ENCODE measurements at regions not wholly inside any gene's neighbourhood (a gene's known extent, or its start where the extent isn't known, plus 50 kb on each side); places are given as distances from the start of the nearest gene placed in this dataset.

DNA sequence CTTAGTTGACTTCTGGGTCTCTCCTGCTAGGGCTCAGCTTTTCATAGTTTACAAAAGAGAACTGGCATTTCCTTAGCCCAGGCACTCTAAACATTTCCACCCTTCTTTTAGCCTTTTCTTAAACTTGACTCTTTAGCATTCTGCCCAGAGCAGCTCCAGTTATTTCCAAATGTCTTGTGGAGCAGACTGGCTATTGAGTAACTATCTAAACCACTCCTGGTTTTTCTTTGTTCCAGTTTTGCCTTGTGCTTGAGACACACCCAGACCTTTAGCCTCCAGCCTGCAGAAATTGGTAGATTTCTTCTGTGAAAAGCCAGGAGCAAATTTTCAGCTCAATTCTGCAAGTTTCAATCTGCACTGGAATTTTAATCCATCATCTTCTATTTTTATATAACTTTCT lies 1813.1 kb downstream of the OLFM4 start:
- Histone ChIP-seq H3K9me3 (ENCODE audit: control insufficient read depth, insufficient read depth, low read length) (no peaks in the 10 kb centered on the region), H3K36me3 (ENCODE audit: control insufficient read depth, insufficient read depth, low read length) (no peaks in the 10 kb centered on the region), H3K4me3 (ENCODE audit: low read depth, low read length) (no peak overlapping the region), H3K9ac (ENCODE audit: low read depth, low read length) (no peak overlapping the region), H3K27me3 (ENCODE audit: control insufficient read depth, insufficient read depth, low read length) (no peaks in the 10 kb centered on the region), H3K27ac (ENCODE audit: low read depth, low read length) (no peak overlapping the region), H3K4me1 (ENCODE audit: control insufficient read depth, insufficient read depth, low read length) (peaks cover 7% of the 10 kb centered on the region)

- Histone ChIP-seq H3K27me3 (ENCODE audit: control insufficient read depth, insufficient read depth, low read length) (no peaks in the 10 kb centered on the region), H3K9ac (ENCODE audit: low read depth, low read length) (no peak overlapping the region), H3K4me1 (ENCODE audit: control insufficient read depth, insufficient read depth, low read length) (peaks cover 7% of the 10 kb centered on the region), H3K4me3 (ENCODE audit: low read depth, low read length) (no peak overlapping the region), H3K9me3 (ENCODE audit: control insufficient read depth, insufficient read depth, low read length) (no peaks in the 10 kb centered on the region), H3K36me3 (ENCODE audit: control insufficient read depth, insufficient read depth, low read length) (no peaks in the 10 kb centered on the region), H3K27ac (ENCODE audit: low read depth, low read length) (no peak overlapping the region)
These were observed 1816.8 kb downstream of the OLFM4 start for GRCh38 chr13:54845351-54845965.

- no peaks in the 10 kb centered on the region for H3K36me3 ChIP-seq (ENCODE audit: control insufficient read depth, insufficient read depth, low read length)
- no peaks in the 10 kb centered on the region for H3K4me1 ChIP-seq (ENCODE audit: control insufficient read depth, insufficient read depth, low read length)
- H3K9ac ChIP-seq (ENCODE audit: low read depth, low read length) = no peak overlapping the region
- H3K9me3 ChIP-seq (ENCODE audit: control insufficient read depth, insufficient read depth, low read length) = no peaks in the 10 kb centered on the region
- no peak overlapping the region for H3K4me3 ChIP-seq (ENCODE audit: low read depth, low read length)
- no peak overlapping the region for H3K27ac ChIP-seq (ENCODE audit: low read depth, low read length)
- no peaks in the 10 kb centered on the region for H3K27me3 ChIP-seq (ENCODE audit: control insufficient read depth, insufficient read depth, low read length)
These were observed 1824.2 kb downstream of the OLFM4 start for GRCh38 chr13:54852831-54853230.

- Histone ChIP-seq H3K36me3 (ENCODE audit: control insufficient read depth, insufficient read depth, low read length) (no peaks in the 10 kb centered on the region), H3K4me3 (ENCODE audit: low read depth, low read length) (no peak overlapping the region), H3K4me1 (ENCODE audit: control insufficient read depth, insufficient read depth, low read length) (no peaks in the 10 kb centered on the region), H3K9ac (ENCODE audit: low read depth, low read length) (no peak overlapping the region), H3K9me3 (ENCODE audit: control insufficient read depth, insufficient read depth, low read length) (no peaks in the 10 kb centered on the region), H3K27ac (ENCODE audit: low read depth, low read length) (no peak overlapping the region), H3K27me3 (ENCODE audit: control insufficient read depth, insufficient read depth, low read length) (no peaks in the 10 kb centered on the region)
These were observed 1831.2 kb downstream of the OLFM4 start for GRCh38 chr13:54859827-54860226.

- Histone ChIP-seq H3K4me1 (ENCODE audit: control insufficient read depth, insufficient read depth, low read length) (peaks cover 20% of the 10 kb centered on the region), H3K9ac (ENCODE audit: low read depth, low read length) (no peak overlapping the region), H3K27me3 (ENCODE audit: control insufficient read depth, insufficient read depth, low read length) (no peaks in the 10 kb centered on the region), H3K4me3 (ENCODE audit: low read depth, low read length) (no peak overlapping the region), H3K36me3 (ENCODE audit: control insufficient read depth, insufficient read depth, low read length) (no peaks in the 10 kb centered on the region), H3K9me3 (ENCODE audit: control insufficient read depth, insufficient read depth, low read length) (no peaks in the 10 kb centered on the region), H3K27ac (ENCODE audit: low read depth, low read length) (peak overlapping the region; percentile 53)
These were observed 1846.5 kb downstream of the OLFM4 start for GRCh38 chr13:54875111-54875510.

DNA sequence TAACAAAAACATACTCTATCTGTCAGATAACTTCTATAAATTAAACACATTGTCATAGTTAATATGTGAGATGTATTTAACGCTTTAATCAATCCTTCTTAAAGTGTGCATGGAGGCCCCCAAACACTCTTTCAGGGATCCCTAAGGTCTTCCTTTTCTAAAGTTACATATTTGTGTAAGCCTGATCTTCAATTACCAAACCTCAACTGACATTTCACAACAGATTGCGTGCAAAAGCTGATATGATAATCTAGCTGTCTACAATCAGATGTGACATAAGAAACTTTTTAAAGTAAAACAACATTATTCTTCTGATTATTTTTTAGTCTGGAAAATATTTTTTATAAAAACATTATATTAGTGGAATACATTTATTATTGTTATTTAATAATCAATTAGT lies 1850.4 kb downstream of the OLFM4 start:
- no peaks in the 10 kb centered on the region for H3K27me3 ChIP-seq (ENCODE audit: control insufficient read depth, insufficient read depth, low read length)
- peaks cover 20% of the 10 kb centered on the region for H3K4me1 ChIP-seq (ENCODE audit: control insufficient read depth, insufficient read depth, low read length)
- no peaks in the 10 kb centered on the region for H3K36me3 ChIP-seq (ENCODE audit: control insufficient read depth, insufficient read depth, low read length)
- H3K4me3 ChIP-seq (ENCODE audit: low read depth, low read length) = no peak overlapping the region
- no peaks in the 10 kb centered on the region for H3K9me3 ChIP-seq (ENCODE audit: control insufficient read depth, insufficient read depth, low read length)
- H3K9ac ChIP-seq (ENCODE audit: low read depth, low read length) = no peak overlapping the region
- no peak overlapping the region for H3K27ac ChIP-seq (ENCODE audit: low read depth, low read length)

DNA sequence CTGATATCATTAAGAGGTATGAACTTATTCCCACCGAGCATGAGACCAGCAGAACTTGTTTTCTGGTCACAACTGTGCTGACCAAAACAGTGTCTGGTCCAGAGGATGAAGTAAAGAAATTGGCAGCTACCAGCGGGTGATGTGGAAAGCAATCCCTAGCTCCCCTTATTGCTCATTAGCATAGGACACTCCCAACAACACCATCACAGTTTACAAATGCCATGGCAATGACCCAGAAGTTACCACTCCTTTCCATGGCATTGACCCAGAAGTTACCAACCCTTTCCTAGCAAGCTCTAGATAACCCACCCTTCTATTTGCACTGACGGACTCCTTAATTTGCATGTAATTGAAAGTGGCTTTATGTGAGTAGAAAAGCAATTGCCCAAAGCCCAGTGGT lies 1856.1 kb downstream of the OLFM4 start:
- no peak overlapping the region for H3K4me3 ChIP-seq (ENCODE audit: low read depth, low read length)
- H3K9me3 ChIP-seq (ENCODE audit: control insufficient read depth, insufficient read depth, low read length) = no peaks in the 10 kb centered on the region
- H3K9ac ChIP-seq (ENCODE audit: low read depth, low read length) = no peak overlapping the region
- H3K27ac ChIP-seq (ENCODE audit: low read depth, low read length) = no peak overlapping the region
- H3K36me3 ChIP-seq (ENCODE audit: control insufficient read depth, insufficient read depth, low read length) = no peaks in the 10 kb centered on the region
- H3K27me3 ChIP-seq (ENCODE audit: control insufficient read depth, insufficient read depth, low read length) = no peaks in the 10 kb centered on the region
- H3K4me1 ChIP-seq (ENCODE audit: control insufficient read depth, insufficient read depth, low read length) = no peaks in the 10 kb centered on the region

DNA sequence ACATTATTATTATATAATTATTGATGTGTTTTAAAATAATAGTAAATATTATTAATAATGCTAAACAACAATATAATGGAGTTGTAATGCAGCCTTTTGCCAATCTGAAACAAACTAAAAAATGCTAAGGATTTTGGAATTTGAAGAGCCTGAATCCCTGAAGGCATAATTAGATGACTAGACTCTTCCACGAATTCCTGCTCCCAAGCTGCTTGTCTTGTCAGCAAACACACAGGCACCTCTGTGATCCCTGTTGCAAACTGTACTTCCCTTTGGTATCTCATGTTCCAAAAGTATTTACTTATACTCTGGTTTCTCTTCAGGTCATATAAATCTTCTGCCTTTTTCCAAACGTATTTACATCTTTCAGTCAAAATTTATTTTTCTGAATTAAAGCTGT lies 1862.4 kb downstream of the OLFM4 start:
- H3K27ac ChIP-seq (ENCODE audit: low read depth, low read length) = no peak overlapping the region
- no peaks in the 10 kb centered on the region for H3K36me3 ChIP-seq (ENCODE audit: control insufficient read depth, insufficient read depth, low read length)
- no peaks in the 10 kb centered on the region for H3K27me3 ChIP-seq (ENCODE audit: control insufficient read depth, insufficient read depth, low read length)
- H3K4me3 ChIP-seq (ENCODE audit: low read depth, low read length) = no peak overlapping the region
- no peak overlapping the region for H3K9ac ChIP-seq (ENCODE audit: low read depth, low read length)
- no peaks in the 10 kb centered on the region for H3K9me3 ChIP-seq (ENCODE audit: control insufficient read depth, insufficient read depth, low read length)
- H3K4me1 ChIP-seq (ENCODE audit: control insufficient read depth, insufficient read depth, low read length) = peaks cover 3% of the 10 kb centered on the region; the same call in 1 of the 2 replicates

DNA sequence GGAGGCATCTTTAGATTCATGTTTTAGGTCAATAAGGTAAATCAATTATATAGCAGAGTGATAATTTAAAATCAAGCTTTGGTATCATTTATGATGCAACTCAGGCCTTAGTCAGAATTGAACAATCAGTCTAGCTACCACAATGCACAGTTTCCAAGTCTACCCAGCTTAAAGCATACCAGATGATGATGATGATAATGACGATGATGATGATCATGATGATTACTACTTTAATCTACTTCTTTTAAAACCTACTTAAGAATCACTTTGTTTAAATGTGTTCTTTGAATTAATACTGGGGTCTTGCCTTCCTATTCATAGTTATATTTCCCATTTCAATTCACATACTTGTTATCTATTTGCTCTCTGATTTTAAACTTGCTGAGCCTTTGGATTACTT lies 1872.7 kb downstream of the OLFM4 start:
- peaks cover 12% of the 10 kb centered on the region for H3K4me1 ChIP-seq (ENCODE audit: control insufficient read depth, insufficient read depth, low read length)
- H3K27me3 ChIP-seq (ENCODE audit: control insufficient read depth, insufficient read depth, low read length) = no peaks in the 10 kb centered on the region
- no peaks in the 10 kb centered on the region for H3K9me3 ChIP-seq (ENCODE audit: control insufficient read depth, insufficient read depth, low read length)
- no peaks in the 10 kb centered on the region for H3K36me3 ChIP-seq (ENCODE audit: control insufficient read depth, insufficient read depth, low read length)
- no peak overlapping the region for H3K9ac ChIP-seq (ENCODE audit: low read depth, low read length)
- no peak overlapping the region for H3K27ac ChIP-seq (ENCODE audit: low read depth, low read length)
- no peak overlapping the region for H3K4me3 ChIP-seq (ENCODE audit: low read depth, low read length)

DNA sequence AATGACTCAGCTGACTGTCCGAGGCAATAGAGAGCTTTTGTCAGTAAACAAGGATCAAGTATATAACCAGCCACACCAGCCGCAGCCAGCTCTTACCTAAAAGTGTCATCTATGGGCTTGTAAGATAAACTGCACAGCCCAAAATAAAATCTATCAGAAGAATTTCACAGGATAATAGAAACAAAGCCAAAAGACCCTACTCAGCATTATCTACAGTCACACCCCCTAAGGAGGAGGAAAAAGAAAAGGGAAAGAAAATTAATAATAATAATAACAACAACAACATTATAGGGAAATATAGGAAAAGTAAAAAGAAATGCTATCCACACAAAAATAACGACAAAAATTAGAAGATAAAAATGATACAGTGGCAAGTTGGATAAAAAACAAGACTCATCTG lies 1883.8 kb downstream of the OLFM4 start:
- no peak overlapping the region for H3K4me3 ChIP-seq (ENCODE audit: low read depth, low read length)
- no peaks in the 10 kb centered on the region for H3K36me3 ChIP-seq (ENCODE audit: control insufficient read depth, insufficient read depth, low read length)
- H3K27me3 ChIP-seq (ENCODE audit: control insufficient read depth, insufficient read depth, low read length) = no peaks in the 10 kb centered on the region
- no peaks in the 10 kb centered on the region for H3K4me1 ChIP-seq (ENCODE audit: control insufficient read depth, insufficient read depth, low read length)
- no peak overlapping the region for H3K9ac ChIP-seq (ENCODE audit: low read depth, low read length)
- H3K27ac ChIP-seq (ENCODE audit: low read depth, low read length) = no peak overlapping the region
- peaks cover 6% of the 10 kb centered on the region; the same call in 1 of the 2 replicates for H3K9me3 ChIP-seq (ENCODE audit: control insufficient read depth, insufficient read depth, low read length)

- Histone ChIP-seq H3K9me3 (ENCODE audit: control insufficient read depth, insufficient read depth, low read length) (peaks cover 6% of the 10 kb centered on the region; the same call in 1 of the 2 replicates), H3K9ac (ENCODE audit: low read depth, low read length) (no peak overlapping the region), H3K4me1 (ENCODE audit: control insufficient read depth, insufficient read depth, low read length) (no peaks in the 10 kb centered on the region), H3K4me3 (ENCODE audit: low read depth, low read length) (no peak overlapping the region), H3K27me3 (ENCODE audit: control insufficient read depth, insufficient read depth, low read length) (no peaks in the 10 kb centered on the region), H3K27ac (ENCODE audit: low read depth, low read length) (no peak overlapping the region), H3K36me3 (ENCODE audit: control insufficient read depth, insufficient read depth, low read length) (no peaks in the 10 kb centered on the region)
These were observed 1885.1 kb downstream of the OLFM4 start for GRCh38 chr13:54913668-54914067.
